IMR-90 (cell line): ENCODE measurements at regions not wholly inside any gene's neighbourhood (a gene's known extent, or its start where the extent isn't known, plus 50 kb on each side); places are given as distances from the start of the nearest gene placed in this dataset.

ENCODE experiments used
- ATAC-seq: fragments of 200-7000 bp; cut with Tn5 transposase; 2 replicates; pipeline ENCODE4 v1.9.1; 2020; ENCODE audit warnings: low read depth, mild to moderate bottlenecking, moderate library complexity
- BruUV-seq: library from RNA; stranded (reverse); fragments of 400-500 nt; replicated peaks from 2 replicates; lab custom pipeline; 2021; lab: Mats Ljungman, UMichigan
- CTCF ChIA-PET: fragments of 300-600 bp; formaldehyde crosslinking; extraction: SDS; loops from one replicate; lab custom pipeline; 2021; ENCODE audit warnings: antibody characterized with exemption; lab: Yijun Ruan, JAX
- POLR2A ChIA-PET: fragments of 300-600 bp; sonication (Branson Sonifier 250); formaldehyde crosslinking; loops from one replicate; lab custom pipeline; 2022; ENCODE audit warnings: antibody characterized with exemption; ENCODE audit not compliant: unreplicated experiment; lab: Charles Lee
- DNase-seq: peaks from one replicate; pipeline ENCODE4 v3.0.0; 2013
- H2AFZ ChIP-seq: replicated peaks from 2 replicates; pipeline ENCODE3; 2013; ENCODE audit warnings: low read length, mild to moderate bottlenecking; ENCODE audit not compliant: poor library complexity
- H2AK5ac ChIP-seq: 2 replicates; pipeline ENCODE4 v1.6.1; 2013; ENCODE audit warnings: low read depth, low read length, inconsistent platforms
- H2AK9ac ChIP-seq: replicated peaks from 2 replicates; pipeline ENCODE3; 2013; ENCODE audit warnings: mild to moderate bottlenecking, low read depth, low read length, moderate library complexity; ENCODE audit not compliant: poor library complexity
- H2BK120ac ChIP-seq: 2 replicates; pipeline ENCODE4 v1.6.1; 2013; ENCODE audit warnings: low read depth, low read length, inconsistent platforms
- H2BK15ac ChIP-seq: 3 replicates; pipeline ENCODE4 v1.6.1; 2013; ENCODE audit warnings: low read depth, low read length, inconsistent platforms
- H2BK20ac ChIP-seq: 2 replicates; pipeline ENCODE4 v1.6.1; 2013; ENCODE audit warnings: low read depth, mild to moderate bottlenecking, inconsistent platforms, low read length, moderate library complexity
- H2BK5ac ChIP-seq: 2 replicates; pipeline ENCODE4 v1.6.1; 2013; ENCODE audit warnings: mild to moderate bottlenecking, low read depth, low read length, inconsistent platforms; ENCODE audit not compliant: poor library complexity, severe bottlenecking
- H3K14ac ChIP-seq: replicated peaks from 2 replicates; pipeline ENCODE4 v1.6.1; 2013; ENCODE audit warnings: low read depth, low read length, inconsistent platforms
- H3K18ac ChIP-seq: 2 replicates; pipeline ENCODE4 v1.6.1; 2013; ENCODE audit warnings: low read depth, low read length, control low read depth
- H3K23ac ChIP-seq: 2 replicates; pipeline ENCODE4 v1.6.1; 2013; ENCODE audit warnings: low read depth, low read length, inconsistent platforms
- H3K27ac ChIP-seq: 2 replicates; pipeline ENCODE4 v1.5.1; 2013; ENCODE audit warnings: mild to moderate bottlenecking, control low read depth, low read length; ENCODE audit not compliant: insufficient read depth
- H3K27me3 ChIP-seq: 2 replicates; pipeline ENCODE4 v1.6.1; 2013; ENCODE audit warnings: low read length; ENCODE audit not compliant: control insufficient read depth, insufficient read depth
- H3K36me3 ChIP-seq: 2 replicates; pipeline ENCODE4 v1.6.1; 2013; ENCODE audit warnings: low read length, mixed read lengths; ENCODE audit not compliant: control insufficient read depth, insufficient read depth
- H3K4ac ChIP-seq: 2 replicates; pipeline ENCODE4 v1.6.1; 2013; ENCODE audit warnings: low read depth, low read length, inconsistent platforms
- H3K4me1 ChIP-seq: 2 replicates; pipeline ENCODE4 v1.6.1; 2013; ENCODE audit warnings: low read length, mixed read lengths; ENCODE audit not compliant: control insufficient read depth, insufficient read depth
- H3K4me2 ChIP-seq: 2 replicates; pipeline ENCODE4 v1.6.1; 2013; ENCODE audit warnings: low read depth, mild to moderate bottlenecking, control low read depth, low read length, moderate library complexity
- H3K4me3 ChIP-seq: 2 replicates; pipeline ENCODE4 v1.5.1; 2013; ENCODE audit warnings: low read depth, mild to moderate bottlenecking, control low read depth, low read length, moderate library complexity; ENCODE audit not compliant: insufficient read depth
- H3K56ac ChIP-seq: 2 replicates; pipeline ENCODE4 v1.6.1; 2013; ENCODE audit warnings: low read length, inconsistent platforms; ENCODE audit not compliant: insufficient read depth; ENCODE audit errors: extremely low read depth
- H3K79me1 ChIP-seq, 2 experiments: 2 replicates each; pipeline ENCODE4 v1.6.1; 2013; ENCODE audit warnings: low read length in 2 of 2, inconsistent platforms in 1 of 2, low read depth in 1 of 2
- H3K9ac ChIP-seq: 2 replicates; pipeline ENCODE4 v1.6.1; 2013; ENCODE audit warnings: low read depth, low read length, control low read depth
- H3K9me1 ChIP-seq: 2 replicates; pipeline ENCODE4 v1.6.1; 2013; ENCODE audit warnings: low read length, inconsistent platforms; ENCODE audit not compliant: insufficient read depth
- H3K9me3 ChIP-seq: 2 replicates; pipeline ENCODE4 v1.6.1; 2013; ENCODE audit warnings: low read length; ENCODE audit not compliant: control insufficient read depth, insufficient read depth
- H4K20me1 ChIP-seq: 2 replicates; pipeline ENCODE4 v1.6.1; 2013; ENCODE audit warnings: low read length, inconsistent platforms; ENCODE audit not compliant: insufficient read depth
- H4K5ac ChIP-seq: 2 replicates; pipeline ENCODE4 v1.6.1; 2013; ENCODE audit warnings: mild to moderate bottlenecking, low read depth, low read length, control low read depth
- H4K8ac ChIP-seq, 2 experiments: 2 replicates each; pipeline ENCODE4 v1.6.1; 2013; ENCODE audit warnings: low read depth in 2 of 2, low read length in 2 of 2, control low read depth in 1 of 2, inconsistent platforms in 1 of 2
- H4K91ac ChIP-seq: 2 replicates; pipeline ENCODE4 v1.6.1; 2013; ENCODE audit warnings: low read depth, low read length, inconsistent platforms; ENCODE audit not compliant: insufficient read depth
- BHLHE40 ChIP-seq: fragments of 150-350 bp; IDR thresholded peaks from 2 replicates; pipeline ENCODE4 v1.6.1; 2016; ENCODE audit warnings: mild to moderate bottlenecking, low read depth, low read length
- FOS ChIP-seq: fragments of 150-350 bp; IDR thresholded peaks from 2 replicates; pipeline ENCODE4 v1.6.1; 2016; ENCODE audit warnings: low read depth, low read length
- MAFK ChIP-seq: IDR thresholded peaks from 2 replicates; pipeline ENCODE4 v1.6.1; 2012; ENCODE audit warnings: low read depth, low read length, improper control_type of control experiment
- MAZ ChIP-seq: IDR thresholded peaks from 2 replicates; pipeline ENCODE4 v1.6.1; 2012; ENCODE audit warnings: low read depth, mild to moderate bottlenecking, low read length, improper control_type of control experiment, moderate library complexity, borderline replicate concordance
- MXI1 ChIP-seq: IDR thresholded peaks from 2 replicates; pipeline ENCODE4 v1.6.1; 2012; ENCODE audit warnings: low read depth, mild to moderate bottlenecking, low read length, moderate library complexity, borderline replicate concordance
- NFE2L2 ChIP-seq: fragments of 150-350 bp; IDR thresholded peaks from 2 replicates; pipeline ENCODE4 v1.6.1; 2016; ENCODE audit warnings: low read depth, mild to moderate bottlenecking, low read length
- POLR2A ChIP-seq: IDR thresholded peaks from 2 replicates; pipeline ENCODE4 v1.6.1; 2012; ENCODE audit warnings: mild to moderate bottlenecking, low read depth, low read length
- RAD21 ChIP-seq: IDR thresholded peaks from 2 replicates; pipeline ENCODE4 v1.6.1; 2012; ENCODE audit warnings: low read length, improper control_type of control experiment
- SMC3 ChIP-seq: fragments of 150-350 bp; IDR thresholded peaks from 2 replicates; pipeline ENCODE4 v1.6.1; 2016; ENCODE audit warnings: low read depth, mild to moderate bottlenecking, antibody characterized with exemption, low read length, moderate library complexity
- WGBS, 2 experiments: methylation state at CpG; one replicate each; pipeline versions ENCODE4 v1.1.5 to v1.1.7; 2013; ENCODE audit warnings: missing lambda C conversion rate in 2 of 2; ENCODE audit not compliant: insufficient read length in 1 of 2; ENCODE audit errors: extremely low coverage in 2 of 2; 5-methylcytosine and 5-hydroxymethylcytosine counted together
- dilution Hi-C: fragments of 300-500 bp; cut with HindIII; formaldehyde crosslinking; loops from one replicate; pipeline ENCODE4 v1.14.3; 2018; ENCODE audit warnings: low sequenced_read_pairs; ENCODE audit not compliant: unreplicated experiment
- in situ Hi-C: fragments of 300-500 bp; cut with MboI; formaldehyde crosslinking; loops from 3 replicates; pipeline ENCODE4 v1.14.3; 2019; ENCODE audit warnings: low sequenced_read_pairs, inconsistent platforms, mixed read lengths
- intact Hi-C: fragments of 100-400 bp; cut with micrococcal nuclease; formaldehyde crosslinking; loops from 2 replicates; pipeline ENCODE4 v1.10.0; 2022
- TF ChIP-seq, protein P1 (sequence below): fragments of 150-350 bp; IDR thresholded peaks from 2 replicates; pipeline ENCODE4 v1.6.1; 2017; ENCODE audit warnings: mild to moderate bottlenecking, antibody characterized with exemption, low read length, low read depth

DNA sequence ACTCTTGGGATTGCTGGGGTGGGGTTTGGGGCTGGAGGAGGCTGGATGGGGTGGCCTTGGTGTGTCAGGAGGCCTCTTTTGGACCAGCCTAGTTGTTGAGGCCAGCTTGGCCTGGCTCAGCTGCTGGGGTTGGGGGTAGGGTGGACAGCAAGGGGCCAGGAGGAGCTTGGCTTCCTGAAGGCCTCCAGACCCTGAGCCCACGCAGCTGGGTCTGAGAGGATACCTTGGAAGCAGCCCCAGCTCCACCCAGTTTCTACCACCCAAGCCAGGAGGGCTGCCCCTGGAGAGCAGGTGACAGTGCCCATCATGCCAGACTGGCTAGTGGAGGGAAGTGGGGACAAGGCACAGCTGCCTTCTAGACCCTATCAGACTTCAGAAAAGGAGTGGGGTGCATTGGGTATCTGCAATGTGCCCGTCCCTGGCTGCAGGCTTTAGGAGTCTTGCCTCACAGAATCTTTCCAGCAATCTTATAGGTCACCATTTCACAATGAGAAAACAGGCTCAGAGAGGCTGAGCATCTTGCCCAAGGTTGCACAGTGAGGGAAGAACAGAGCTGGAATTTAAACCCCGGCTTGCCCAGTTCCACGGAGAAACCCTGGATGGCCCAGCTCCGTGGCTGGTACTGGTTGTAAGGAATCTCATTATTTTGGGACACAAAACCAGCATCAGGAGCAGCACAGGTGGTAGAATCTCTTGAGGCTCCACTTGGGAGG, 83.0 kb downstream of the LINGO1 start:
- no peak for TF ChIP-seq POLR2A
- TF ChIP-seq MXI1, result no peak
- TF ChIP-seq NFE2L2, result no peak
- TF ChIP-seq SMC3, result no peak
- TF ChIP-seq FOS, result no peak
- TF ChIP-seq, protein P1, sequence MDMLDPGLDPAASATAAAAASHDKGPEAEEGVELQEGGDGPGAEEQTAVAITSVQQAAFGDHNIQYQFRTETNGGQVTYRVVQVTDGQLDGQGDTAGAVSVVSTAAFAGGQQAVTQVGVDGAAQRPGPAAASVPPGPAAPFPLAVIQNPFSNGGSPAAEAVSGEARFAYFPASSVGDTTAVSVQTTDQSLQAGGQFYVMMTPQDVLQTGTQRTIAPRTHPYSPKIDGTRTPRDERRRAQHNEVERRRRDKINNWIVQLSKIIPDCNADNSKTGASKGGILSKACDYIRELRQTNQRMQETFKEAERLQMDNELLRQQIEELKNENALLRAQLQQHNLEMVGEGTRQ, result no peak
- no peak for TF ChIP-seq MAFK
- no peak for TF ChIP-seq MAZ
- TF ChIP-seq RAD21, result no peak
- no peak for TF ChIP-seq BHLHE40
- Histone ChIP-seq H3K9me1 (peaks cover 7% of the 10 kb centered on the region; the same call in 1 of the 2 replicates), H2AK9ac (no peak overlapping the region), H3K36me3 (no peaks in the 10 kb centered on the region), H4K20me1 (no peaks in the 10 kb centered on the region), H2BK20ac (no peak overlapping the region), H2AFZ (no peak overlapping the region), H3K9ac (no peak overlapping the region), H3K4me3 (no peak overlapping the region), H3K14ac (no peak overlapping the region), H3K4ac (no peak overlapping the region), H2BK5ac (no peak overlapping the region), H3K23ac (no peak overlapping the region), H3K4me2 (no peak overlapping the region), H3K9me3 (0 out of 2 replicates have a peak, but pooled peaks cover 4% of the 10 kb centered on the region), H3K79me1 (no peaks in the 10 kb centered on the region), H2AK5ac (no peak overlapping the region), H3K18ac (no peak overlapping the region), H2BK120ac (no peak overlapping the region), H3K4me1 (peaks cover 8% of the 10 kb centered on the region), H4K5ac (no peak overlapping the region), H3K56ac (no peak overlapping the region), H4K8ac (no peak overlapping the region), H3K27me3 (peaks cover 15% of the 10 kb centered on the region), H4K91ac (no peak overlapping the region), H2BK15ac (no peak overlapping the region), H3K27ac (no peak overlapping the region)
- intact Hi-C loops (no loop called here), in situ Hi-C loops (loop anchor here (10.0 kb wide), 1 partner anchor 525 kb away; no protein-coding TSS in a partner anchor), dilution Hi-C loops (no loop called here)
- BruUV-seq, result no TSS peak
- DNase-seq, result no peak
- no CpG with 5 or more reads among the region's 5 CpGs for WGBS, 2 experiments
- ChIA-PET CTCF (no interaction called here), POLR2A (no interaction called here)
- no peak for ATAC-seq
